Activated T-cell treated with anti-CD3 and anti-CD28 coated beads, Interleukin-2, amount 50 U/mL, for 1 hour (primary cell): ENCODE measurements at regions not wholly inside any gene's neighbourhood (a gene's known extent, or its start where the extent isn't known, plus 50 kb on each side); places are given as distances from the start of the nearest gene placed in this dataset.

Source experiments
- DNase-seq: peaks from one replicate; pipeline ENCODE4 v3.0.0-alpha.2; 2020

- DNase-seq: no peak
Observed at GRCh38 chr2:192379736-192380135, 185.0 kb upstream of the TMEFF2 start.

DNA sequence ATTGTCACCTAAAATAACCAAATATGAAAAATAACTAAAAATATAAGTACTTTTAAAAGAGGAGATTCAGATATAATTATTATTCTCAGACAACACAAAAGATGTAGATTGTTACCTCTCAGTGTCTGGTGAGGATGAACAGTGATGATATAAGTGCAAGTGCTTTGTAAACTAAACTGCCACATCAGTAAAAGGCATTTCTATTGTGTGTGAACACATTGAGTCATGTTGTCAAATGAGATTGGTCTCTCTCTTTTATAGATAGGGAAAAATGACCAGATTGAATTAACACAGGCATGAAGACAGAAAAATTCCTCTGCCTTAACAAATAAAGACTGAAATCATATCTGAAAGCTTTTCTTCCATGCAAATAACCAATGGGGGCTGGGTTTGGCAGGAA, 182.4 kb upstream of the TMEFF2 start:
- no peak for DNase-seq

DNA sequence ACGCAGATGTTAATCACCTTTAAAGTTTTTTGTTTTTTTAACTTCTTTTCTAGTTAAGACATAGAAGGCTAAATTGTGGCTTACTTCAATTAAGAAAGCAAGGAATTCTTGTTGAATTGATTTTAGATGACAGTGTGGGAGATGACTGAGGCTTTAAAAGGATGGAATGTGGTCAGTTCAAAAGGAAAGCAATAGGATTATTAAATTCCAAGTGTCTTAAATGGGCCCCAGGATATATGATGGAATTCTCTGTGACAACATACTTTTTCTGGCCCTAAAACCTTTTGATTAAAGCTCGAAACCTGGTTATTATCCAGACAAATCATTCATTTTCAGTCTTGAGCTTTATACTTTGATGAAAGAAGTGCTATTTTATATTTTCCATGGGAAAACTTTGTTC, 179.0 kb upstream of the TMEFF2 start:
- no peak for DNase-seq

DNA sequence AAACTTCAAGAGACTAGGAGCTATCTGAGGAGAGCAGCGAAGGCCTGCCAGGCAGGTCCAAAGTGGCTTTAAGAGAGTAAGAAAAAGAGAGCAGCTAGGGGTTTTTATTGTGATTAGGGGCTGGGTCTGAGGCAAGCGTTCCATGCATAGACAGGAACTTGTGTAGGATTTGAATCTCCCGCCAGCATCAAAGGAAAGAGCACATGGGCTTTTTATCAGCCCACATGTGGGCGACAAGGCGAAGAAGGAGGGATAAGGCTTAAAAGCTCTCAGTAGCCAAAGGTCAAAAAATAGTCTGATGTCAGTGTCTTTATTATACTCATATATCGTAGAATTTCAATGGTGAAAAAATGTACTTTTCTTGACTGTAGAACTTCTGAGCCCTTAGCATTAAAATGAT, 178.5 kb upstream of the TMEFF2 start:
- DNase-seq: no peak

GRCh38 chr2:192369969-192370368, 175.2 kb upstream of the TMEFF2 start:
- no peak for DNase-seq

DNA sequence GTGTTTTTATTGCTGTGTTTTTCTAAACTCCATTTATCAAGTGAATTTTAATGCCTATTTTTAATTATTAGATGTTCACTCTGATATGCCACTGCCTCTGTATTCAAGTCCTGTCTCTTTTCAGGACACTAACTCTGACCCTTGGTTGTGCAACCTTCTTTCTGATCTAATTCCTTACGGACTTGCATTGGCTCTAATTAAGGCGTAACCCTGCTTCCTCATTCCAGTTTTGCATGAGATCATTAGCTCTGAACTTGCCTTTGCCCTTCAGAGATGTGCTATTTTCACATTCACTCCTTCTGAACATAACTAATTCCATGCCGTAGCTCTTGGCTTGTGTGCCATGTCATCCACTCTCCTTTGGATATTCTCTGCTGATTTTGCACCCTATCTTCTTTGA, 162.5 kb upstream of the TMEFF2 start:
- no peak for DNase-seq

DNA sequence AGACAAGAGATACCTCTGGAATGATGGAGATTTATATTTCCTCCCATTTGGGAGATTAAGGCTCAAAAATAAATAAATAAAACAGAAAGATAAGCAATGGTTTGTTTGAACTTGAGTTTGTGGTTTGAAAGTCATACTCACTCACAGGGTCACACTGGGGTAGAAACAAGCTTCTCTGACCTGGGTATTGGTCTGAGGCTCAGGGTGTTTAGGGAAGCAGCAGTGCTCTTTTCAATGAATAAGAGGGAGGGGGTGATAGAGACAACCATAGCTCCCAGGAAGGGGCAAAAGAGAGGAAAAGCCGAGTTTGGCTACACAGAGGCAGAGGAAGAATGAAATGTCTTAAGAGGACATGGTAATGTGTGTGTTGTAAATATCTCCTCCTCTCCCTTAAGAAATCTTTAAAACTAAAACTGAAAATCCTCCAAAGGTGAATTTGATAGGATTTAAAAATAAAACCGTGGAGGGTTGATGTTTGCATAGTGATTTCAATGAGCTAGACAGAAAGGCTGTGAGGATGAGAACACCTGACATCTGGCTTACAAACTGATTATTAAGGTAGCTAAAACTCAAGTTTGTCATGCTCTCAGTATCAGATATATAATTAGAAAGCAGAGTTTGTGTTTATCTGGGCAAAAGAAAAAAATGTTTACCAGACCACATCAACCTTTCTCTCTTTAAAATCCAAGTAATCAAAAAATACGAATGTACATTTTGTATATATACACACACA, 159.9 kb upstream of the TMEFF2 start:
- no peak for DNase-seq

GRCh38 chr2:192347542-192347941, 152.8 kb upstream of the TMEFF2 start:
- DNase-seq: no peak

- no peak for DNase-seq
Observed at GRCh38 chr2:192345287-192345686, 150.6 kb upstream of the TMEFF2 start.

DNA sequence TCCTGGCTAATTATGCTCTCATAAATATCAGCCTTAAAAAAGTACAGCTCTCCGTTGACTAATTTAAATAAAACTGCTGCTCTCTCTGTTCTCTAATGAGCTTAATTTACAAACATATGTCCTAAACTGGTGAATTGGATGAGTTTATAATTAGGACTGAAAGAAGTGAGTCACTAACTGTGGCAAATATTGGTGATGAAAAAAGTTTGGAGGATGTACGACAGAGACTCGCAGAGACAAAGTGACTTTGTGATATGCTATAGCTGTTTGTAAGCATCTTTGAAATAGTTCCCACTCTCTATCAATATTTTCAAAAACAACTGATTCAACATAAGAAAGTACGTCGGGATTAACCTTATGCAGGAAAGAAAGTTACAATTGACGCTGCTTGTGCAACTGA, 138.9 kb upstream of the TMEFF2 start:
- DNase-seq: no peak

DNA sequence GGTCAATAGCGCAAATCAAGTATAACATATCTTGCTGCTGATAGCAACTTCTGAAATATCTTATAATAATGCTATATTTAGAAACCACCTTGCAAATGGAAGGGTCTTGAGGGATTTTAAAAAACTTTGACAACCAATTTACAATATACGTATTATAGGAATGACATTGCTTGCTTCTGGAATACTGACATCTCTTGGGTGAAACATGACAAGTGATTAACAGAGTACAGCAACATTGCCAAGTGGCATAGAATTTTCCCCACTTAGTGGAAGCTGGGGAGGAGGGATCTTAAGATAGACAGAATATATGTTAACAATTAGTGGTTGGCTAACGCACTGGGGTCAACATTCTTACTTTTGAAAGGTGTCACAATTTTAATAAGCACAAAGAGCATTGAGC, 133.6 kb upstream of the TMEFF2 start:
- no peak for DNase-seq

DNA sequence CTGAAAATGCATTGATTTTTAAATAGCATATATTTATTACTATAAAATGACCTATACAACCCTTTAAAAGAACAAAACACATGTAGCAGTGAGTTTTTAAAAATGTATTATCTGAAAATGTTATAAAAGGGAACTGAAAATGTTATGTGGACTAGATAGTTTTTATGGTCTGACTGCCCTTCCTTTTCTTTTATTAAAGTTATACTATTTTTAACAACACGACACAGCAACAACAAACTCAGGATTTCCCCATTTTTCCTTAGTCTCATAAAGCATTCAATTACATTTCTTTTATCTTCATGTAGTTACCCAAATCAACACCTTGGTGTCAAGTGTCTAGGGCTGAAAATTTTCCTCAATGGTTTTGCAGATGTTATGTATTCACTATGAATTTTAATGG, 132.8 kb upstream of the TMEFF2 start:
- DNase-seq: no peak

GRCh38 chr2:192315543-192315942, 120.8 kb upstream of the TMEFF2 start:
- no peak for DNase-seq

- DNase-seq: no peak
Observed at GRCh38 chr2:192314800-192315481, 120.2 kb upstream of the TMEFF2 start.

- no peak for DNase-seq
Observed at GRCh38 chr2:192313773-192314172, 119.0 kb upstream of the TMEFF2 start.

- DNase-seq: no peak
Observed at GRCh38 chr2:192311701-192312460, 117.1 kb upstream of the TMEFF2 start.

DNA sequence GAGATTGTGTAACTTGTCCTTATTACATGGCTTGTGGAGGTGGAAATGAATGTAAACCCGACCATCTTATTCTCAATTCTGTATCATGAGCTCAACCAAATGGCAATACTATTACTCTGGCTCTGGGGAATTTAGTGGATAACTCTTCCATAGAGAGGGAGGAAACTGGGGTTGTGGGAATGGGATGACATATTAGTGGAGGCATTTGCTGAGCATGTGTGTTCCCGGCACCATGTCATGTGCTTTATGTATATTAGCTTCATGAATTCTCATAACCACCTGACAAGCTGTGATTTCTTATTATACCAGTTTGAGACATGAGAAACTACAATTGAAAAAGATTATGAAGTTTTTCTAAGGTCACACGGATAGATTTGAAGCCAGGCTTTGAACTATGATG, 112.8 kb upstream of the TMEFF2 start:
- no peak for DNase-seq

DNA sequence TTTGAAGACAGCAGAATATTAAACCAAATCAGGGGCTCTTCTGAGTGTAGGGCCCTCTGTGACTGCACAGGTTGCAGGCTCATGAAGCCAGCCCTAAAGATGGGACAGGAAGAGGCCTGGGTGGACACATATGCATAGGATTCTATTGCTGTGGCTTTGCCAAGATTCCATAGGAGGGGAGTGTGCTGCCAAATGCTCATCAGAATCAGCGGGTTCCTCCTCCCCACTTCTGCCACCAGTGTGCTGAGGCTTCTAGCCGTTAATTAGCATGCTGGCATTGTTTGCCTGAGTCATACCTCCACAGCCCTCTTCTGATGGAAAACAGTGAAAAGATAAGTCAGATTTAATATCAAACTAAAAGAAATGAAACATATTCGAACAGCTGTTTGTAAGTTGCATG, 103.9 kb upstream of the TMEFF2 start:
- DNase-seq: no peak

DNA sequence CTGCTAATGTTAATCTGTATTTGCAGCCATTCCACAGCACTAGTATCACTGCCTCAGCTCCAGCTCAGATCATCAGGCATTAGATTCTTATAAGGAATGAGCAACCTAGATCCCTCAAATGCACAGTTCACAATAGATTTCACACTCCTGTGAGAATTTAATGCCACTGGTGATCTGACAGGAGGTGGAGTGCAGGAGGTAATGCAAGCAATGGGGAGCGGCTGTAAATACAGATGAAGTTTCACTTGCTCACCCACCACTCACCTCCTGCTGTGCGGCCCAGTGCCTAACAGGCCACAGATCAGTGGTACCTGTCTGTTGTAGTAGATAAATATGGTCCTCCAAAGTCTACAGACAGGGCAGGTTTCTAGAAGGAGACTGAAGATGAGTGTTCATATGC, 97.7 kb upstream of the TMEFF2 start:
- no peak for DNase-seq

- no peak for DNase-seq
Observed at GRCh38 chr2:192288295-192288694, 93.6 kb upstream of the TMEFF2 start.

- DNase-seq: no peak
Observed at GRCh38 chr2:192286093-192286701, 91.5 kb upstream of the TMEFF2 start.

- no peak for DNase-seq
Observed at GRCh38 chr2:192283450-192283849, 88.7 kb upstream of the TMEFF2 start.

DNA sequence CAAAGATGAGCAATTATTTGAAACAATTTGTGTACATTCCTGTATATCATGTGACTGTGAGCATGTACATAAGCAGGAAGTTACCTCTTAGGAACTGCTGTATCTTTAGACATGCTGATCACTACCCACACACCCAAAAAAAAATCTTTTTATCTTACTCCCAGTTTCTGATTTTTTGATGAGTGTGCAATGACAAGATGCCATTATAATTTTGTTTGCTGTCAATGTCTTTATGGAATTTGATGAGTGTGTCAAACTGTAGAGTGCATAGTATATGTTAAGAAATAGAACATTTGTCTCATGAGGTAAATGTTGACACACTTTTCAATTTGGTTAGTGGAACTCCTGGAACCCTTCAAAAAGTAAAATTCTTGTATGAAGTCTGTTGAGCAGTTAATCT, 84.0 kb upstream of the TMEFF2 start:
- DNase-seq: no peak
